ENCODE measurements at regions not wholly inside any gene's neighbourhood (a gene's known extent, or its start where the extent isn't known, plus 50 kb on each side); places are given as distances from the start of the nearest gene placed in this dataset.

DNA sequence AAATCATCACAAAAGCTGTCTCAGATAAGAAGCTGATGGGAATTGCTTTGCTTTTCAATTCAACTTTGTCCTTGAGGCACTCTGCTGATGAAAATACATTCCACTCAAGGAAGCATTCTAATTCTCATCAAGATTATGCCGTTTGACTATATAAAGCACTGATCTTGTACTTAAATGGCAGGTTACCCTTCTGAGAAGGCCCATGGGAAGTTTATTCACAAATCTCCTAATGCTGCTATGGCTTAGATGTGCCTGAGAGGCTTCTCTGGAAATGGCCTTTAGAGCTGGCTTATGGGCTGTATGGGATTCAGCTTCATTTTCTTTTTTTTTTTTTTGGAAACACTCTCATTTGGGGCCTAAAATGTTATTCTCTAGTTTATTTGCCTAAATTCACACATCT lies 69.7 kb upstream of the ARNT2 start:
- TF ChIP-seq, protein P1, sequence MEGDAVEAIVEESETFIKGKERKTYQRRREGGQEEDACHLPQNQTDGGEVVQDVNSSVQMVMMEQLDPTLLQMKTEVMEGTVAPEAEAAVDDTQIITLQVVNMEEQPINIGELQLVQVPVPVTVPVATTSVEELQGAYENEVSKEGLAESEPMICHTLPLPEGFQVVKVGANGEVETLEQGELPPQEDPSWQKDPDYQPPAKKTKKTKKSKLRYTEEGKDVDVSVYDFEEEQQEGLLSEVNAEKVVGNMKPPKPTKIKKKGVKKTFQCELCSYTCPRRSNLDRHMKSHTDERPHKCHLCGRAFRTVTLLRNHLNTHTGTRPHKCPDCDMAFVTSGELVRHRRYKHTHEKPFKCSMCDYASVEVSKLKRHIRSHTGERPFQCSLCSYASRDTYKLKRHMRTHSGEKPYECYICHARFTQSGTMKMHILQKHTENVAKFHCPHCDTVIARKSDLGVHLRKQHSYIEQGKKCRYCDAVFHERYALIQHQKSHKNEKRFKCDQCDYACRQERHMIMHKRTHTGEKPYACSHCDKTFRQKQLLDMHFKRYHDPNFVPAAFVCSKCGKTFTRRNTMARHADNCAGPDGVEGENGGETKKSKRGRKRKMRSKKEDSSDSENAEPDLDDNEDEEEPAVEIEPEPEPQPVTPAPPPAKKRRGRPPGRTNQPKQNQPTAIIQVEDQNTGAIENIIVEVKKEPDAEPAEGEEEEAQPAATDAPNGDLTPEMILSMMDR (IDR thresholded peaks at IDR 0.05), result no peak
- no peak for TF ChIP-seq EZH2 (IDR thresholded peaks at IDR 0.05; ENCODE audit: borderline replicate concordance, insufficient read depth, low read depth, low read length, poor library complexity, severe bottlenecking)
